ENCODE measurements at regions not wholly inside any gene's neighbourhood (a gene's known extent, or its start where the extent isn't known, plus 50 kb on each side); places are given as distances from the start of the nearest gene placed in this dataset.

GRCh38 chr19:5250127-5250659, 90.4 kb downstream of the PTPRS start:
- TF ChIP-seq CTCF (conservative IDR thresholded peaks at IDR 0.05; ENCODE audit: low read depth, low read length) (no peak), EZH2phosphoT487 (IDR thresholded peaks at IDR 0.05; ENCODE audit: borderline replicate concordance, low read length) (no peak)

All from PC-3 (cell line).